ENCODE measurements at regions not wholly inside any gene's neighbourhood (a gene's known extent, or its start where the extent isn't known, plus 50 kb on each side); places are given as distances from the start of the nearest gene placed in this dataset.

GRCh38 chr3:40679290-40679689 lies 154.5 kb downstream of the ZNF621 start:
- H3K36me3 ChIP-seq, result no peaks in the 10 kb centered on the region
- H3K4me3 ChIP-seq, result no peak overlapping the region
- ATAC-seq (no peak), DNase-seq (no peak)
- no peak overlapping the region for H3K27ac ChIP-seq
- H3K9me3 ChIP-seq, result no peaks in the 10 kb centered on the region
- intact Hi-C loops (cut with DNase I; ENCODE audit: low total_unique reads) (no loop called here), in situ Hi-C loops (cut with MboI; ENCODE audit: low sequenced_read_pairs in 4 of 4) (no loop called here)
- H3K4me1 ChIP-seq, result no peaks in the 10 kb centered on the region
- no peaks in the 10 kb centered on the region for H3K27me3 ChIP-seq
- TF ChIP-seq CTCF (IDR thresholded peaks at IDR 0.05 in 4 of 5, conservative IDR thresholded peaks at IDR 0.05 in 1 of 5), result no peak
- TF ChIP-seq POLR2A (IDR thresholded peaks at IDR 0.05), result no peak

GRCh38 chr3:40680685-40681657 lies 156.2 kb downstream of the ZNF621 start:
- DNase-seq, result peak in 1 of 2 donors; percentile 23
- Histone ChIP-seq H3K27ac (no peak overlapping the region), H3K4me3 (no peak overlapping the region), H3K36me3 (no peaks in the 10 kb centered on the region), H3K9me3 (no peaks in the 10 kb centered on the region), H3K27me3 (no peaks in the 10 kb centered on the region), H3K4me1 (no peaks in the 10 kb centered on the region)
- no peak for TF ChIP-seq POLR2A (IDR thresholded peaks at IDR 0.05)
- TF ChIP-seq CTCF (IDR thresholded peaks at IDR 0.05 in 4 of 5, conservative IDR thresholded peaks at IDR 0.05 in 1 of 5), result no peak
- in situ Hi-C loops (cut with MboI; ENCODE audit: low sequenced_read_pairs in 4 of 4), result no loop called here
- intact Hi-C loops (cut with DNase I; ENCODE audit: low total_unique reads), result no loop called here
- ATAC-seq, result peak in 1 of 2 donors; percentile 46

GRCh38 chr3:40681658-40682055 lies 156.9 kb downstream of the ZNF621 start:
- intact Hi-C loops (cut with DNase I; ENCODE audit: low total_unique reads), result no loop called here
- no peaks in the 10 kb centered on the region for H3K36me3 ChIP-seq

GRCh38 chr3:40689837-40690236 lies 165.1 kb downstream of the ZNF621 start:
- ATAC-seq (no peak), DNase-seq (no peak)
- no peaks in the 10 kb centered on the region for H3K36me3 ChIP-seq
- TF ChIP-seq CTCF (IDR thresholded peaks at IDR 0.05 in 4 of 5, conservative IDR thresholded peaks at IDR 0.05 in 1 of 5) (no peak), POLR2A (IDR thresholded peaks at IDR 0.05) (no peak)
- no peak overlapping the region for H3K27ac ChIP-seq
- no peaks in the 10 kb centered on the region for H3K9me3 ChIP-seq
- intact Hi-C loops (cut with DNase I; ENCODE audit: low total_unique reads), result no loop called here
- no peaks in the 10 kb centered on the region for H3K27me3 ChIP-seq
- no peak overlapping the region for H3K4me3 ChIP-seq
- in situ Hi-C loops (cut with MboI; ENCODE audit: low sequenced_read_pairs in 4 of 4), result no loop called here
- peaks cover 7 to 18% of the 10 kb centered on the region in 2 donors for H3K4me1 ChIP-seq

More at GRCh38 chr3:40681658-40682055, 156.9 kb downstream of the ZNF621 start:
- in situ Hi-C loops (cut with MboI; ENCODE audit: low sequenced_read_pairs in 4 of 4), result no loop called here
- no peaks in the 10 kb centered on the region for H3K4me1 ChIP-seq
- TF ChIP-seq POLR2A (IDR thresholded peaks at IDR 0.05) (no peak), CTCF (IDR thresholded peaks at IDR 0.05 in 4 of 5, conservative IDR thresholded peaks at IDR 0.05 in 1 of 5) (no peak)
- no peaks in the 10 kb centered on the region for H3K27me3 ChIP-seq
- no peaks in the 10 kb centered on the region for H3K9me3 ChIP-seq
- DNase-seq (no peak), ATAC-seq (no peak)
- H3K27ac ChIP-seq, result no peak overlapping the region
- H3K4me3 ChIP-seq, result no peak overlapping the region
